NB4 (cell line): ENCODE measurements at regions not wholly inside any gene's neighbourhood (a gene's known extent, or its start where the extent isn't known, plus 50 kb on each side); places are given as distances from the start of the nearest gene placed in this dataset.

ENCODE experiments used
- DNase-seq: peaks from one replicate; pipeline ENCODE4 v3.0.0; 2010; ENCODE audit warnings: low read depth
- H3K4me3 ChIP-seq: one replicate; pipeline ENCODE4 v1.5.1; 2011; ENCODE audit warnings: mild to moderate bottlenecking, low read depth, low read length, moderate library complexity
- CTCF ChIP-seq: IDR thresholded peaks from one replicate; pipeline ENCODE4 v1.5.1; 2012; ENCODE audit warnings: low read depth, low read length
- MAX ChIP-seq: IDR thresholded peaks from 2 replicates; pipeline ENCODE4 v1.6.1; 2011; ENCODE audit warnings: low read depth, low read length
- MYC ChIP-seq: IDR thresholded peaks from 2 replicates; pipeline ENCODE4 v1.6.1; 2011; ENCODE audit warnings: low read depth, low read length
- POLR2A ChIP-seq: IDR thresholded peaks from 2 replicates; pipeline ENCODE4 v1.6.1; 2011; ENCODE audit warnings: mild to moderate bottlenecking; ENCODE audit not compliant: insufficient read length; ENCODE audit errors: extremely low read depth

GRCh38 chr18:22347606-22348511 lies 69.9 kb downstream of the CTAGE1 start:
- no peak for DNase-seq
- no peak overlapping the region for H3K4me3 ChIP-seq
- no peak for TF ChIP-seq CTCF
- TF ChIP-seq MAX: no peak
- no peak for TF ChIP-seq MYC
- TF ChIP-seq POLR2A: no peak

- TF ChIP-seq CTCF (no peak), MAX (no peak), POLR2A (no peak), MYC (no peak)
- no peak overlapping the region for H3K4me3 ChIP-seq
- peak; percentile 4 for DNase-seq
Observed at GRCh38 chr18:22346953-22347605, 70.6 kb downstream of the CTAGE1 start.

- no peak for DNase-seq
- no peak overlapping the region for H3K4me3 ChIP-seq
- no peak for TF ChIP-seq POLR2A
- TF ChIP-seq CTCF: no peak
- TF ChIP-seq MYC: no peak
- TF ChIP-seq MAX: no peak
Observed at GRCh38 chr18:22346401-22346952, 71.2 kb downstream of the CTAGE1 start.

GRCh38 chr18:22345718-22346117 lies 72.0 kb downstream of the CTAGE1 start:
- TF ChIP-seq CTCF (no peak), POLR2A (no peak), MYC (no peak), MAX (no peak)
- H3K4me3 ChIP-seq: no peak overlapping the region
- DNase-seq: no peak

- TF ChIP-seq CTCF (no peak), MAX (no peak), POLR2A (no peak), MYC (no peak)
- peak; percentile 7 for DNase-seq
- H3K4me3 ChIP-seq: no peak overlapping the region
Observed at GRCh38 chr18:22344908-22345670, 72.6 kb downstream of the CTAGE1 start.
